Inferior parietal cortex (tissue), 1 donor: ENCODE measurements at regions not wholly inside any gene's neighbourhood (a gene's known extent, or its start where the extent isn't known, plus 50 kb on each side); places are given as distances from the start of the nearest gene placed in this dataset.
A peak's percentile ranks its signal among the peaks of the same experiment; 100 is the strongest.

Source experiments
- DNase-seq: peaks from one replicate; pipeline ENCODE4 v3.0.0-alpha.2; 2016; ENCODE audit errors: extremely low spot score

DNA sequence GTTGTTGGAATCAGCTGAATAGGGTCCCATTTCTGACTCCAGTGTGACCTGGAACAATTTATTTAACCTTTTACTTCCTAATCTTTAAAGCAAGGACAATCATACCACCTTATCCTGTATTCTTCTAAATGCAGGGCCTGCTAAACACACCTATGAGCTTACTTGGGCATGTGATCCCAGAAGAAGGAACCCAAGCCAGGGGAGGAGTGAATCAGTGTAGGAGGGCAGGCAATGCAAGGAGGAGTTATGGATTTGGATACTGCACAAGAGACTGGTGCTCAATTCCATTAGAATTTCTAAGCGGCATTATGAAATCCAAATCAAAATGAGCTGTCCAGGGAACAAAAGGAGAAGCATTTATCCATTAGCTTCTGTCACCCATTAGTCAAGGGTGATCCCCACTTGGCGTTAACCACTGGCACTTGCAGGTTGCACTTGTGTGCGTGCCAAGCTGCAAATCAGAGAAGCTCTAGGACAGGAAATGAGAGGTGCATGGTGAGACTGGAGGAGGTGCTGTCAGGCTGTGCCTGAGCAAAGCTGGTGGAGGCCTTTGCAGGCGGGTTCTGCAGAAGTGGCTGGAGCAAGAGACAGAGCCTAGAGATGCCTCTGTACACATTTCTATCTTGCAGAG is 297.2 kb upstream of the PLXNA2 start:
- no peak for DNase-seq

DNA sequence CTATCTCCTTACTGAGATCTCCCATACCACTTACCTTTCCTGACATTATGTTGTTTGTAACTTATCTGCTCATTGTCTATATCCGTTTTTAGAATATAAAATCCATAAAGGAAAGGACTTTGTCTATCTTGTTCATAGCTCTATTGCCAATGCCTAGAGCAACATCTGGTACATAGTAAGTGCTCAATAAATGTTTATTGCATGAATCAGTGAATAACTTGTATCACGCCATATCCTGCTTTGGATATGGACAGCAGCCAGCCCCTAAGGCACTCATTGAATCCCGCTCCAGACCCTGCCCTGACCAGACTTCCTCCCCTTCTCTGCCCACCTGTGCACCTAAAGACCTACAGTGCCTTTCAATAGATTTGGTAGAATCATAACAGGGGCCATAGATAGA is 298.1 kb upstream of the PLXNA2 start:
- no peak for DNase-seq

- no peak for DNase-seq
Measured at GRCh38 chr1:208544053-208544452, 299.9 kb upstream of the PLXNA2 start.

DNA sequence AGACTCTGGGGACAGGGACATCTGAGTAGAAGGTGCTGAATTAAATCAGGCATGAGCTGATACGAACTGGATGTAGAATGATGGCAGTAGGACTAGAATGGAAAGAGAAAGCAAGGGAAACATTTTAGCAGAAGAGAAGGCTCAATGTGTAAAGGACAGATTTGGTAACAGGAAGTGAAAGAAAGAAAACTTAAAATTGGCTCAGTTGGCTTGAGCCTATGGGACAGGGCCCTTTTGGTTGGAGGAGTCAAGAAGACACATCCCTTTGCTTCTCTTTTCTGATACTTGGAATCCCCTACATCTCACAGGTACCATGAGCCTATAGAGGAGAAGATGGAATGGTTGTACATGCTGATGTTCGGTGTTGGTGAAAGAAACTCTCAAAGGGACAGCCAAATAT is 300.6 kb upstream of the PLXNA2 start:
- DNase-seq = no peak

DNA sequence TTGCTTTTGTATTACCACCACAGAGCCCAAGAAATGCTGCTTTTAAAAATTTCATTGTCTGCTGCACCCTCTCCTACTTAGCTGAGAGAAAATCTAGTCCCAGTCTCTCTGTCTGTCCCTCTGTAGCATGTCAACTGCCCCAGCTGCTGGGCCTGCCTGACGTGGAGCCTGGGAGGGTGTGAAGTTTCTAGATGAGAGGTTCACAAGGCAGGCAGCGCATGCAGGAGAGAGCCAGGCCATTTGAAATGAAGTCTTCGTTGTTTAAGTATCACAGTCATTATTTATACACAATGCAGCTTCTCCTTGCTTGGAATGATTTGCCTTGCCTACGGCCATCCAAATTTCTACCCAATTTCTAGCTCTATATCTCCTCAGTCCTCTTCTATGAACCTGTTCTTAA is 306.8 kb upstream of the PLXNA2 start:
- no peak for DNase-seq

DNA sequence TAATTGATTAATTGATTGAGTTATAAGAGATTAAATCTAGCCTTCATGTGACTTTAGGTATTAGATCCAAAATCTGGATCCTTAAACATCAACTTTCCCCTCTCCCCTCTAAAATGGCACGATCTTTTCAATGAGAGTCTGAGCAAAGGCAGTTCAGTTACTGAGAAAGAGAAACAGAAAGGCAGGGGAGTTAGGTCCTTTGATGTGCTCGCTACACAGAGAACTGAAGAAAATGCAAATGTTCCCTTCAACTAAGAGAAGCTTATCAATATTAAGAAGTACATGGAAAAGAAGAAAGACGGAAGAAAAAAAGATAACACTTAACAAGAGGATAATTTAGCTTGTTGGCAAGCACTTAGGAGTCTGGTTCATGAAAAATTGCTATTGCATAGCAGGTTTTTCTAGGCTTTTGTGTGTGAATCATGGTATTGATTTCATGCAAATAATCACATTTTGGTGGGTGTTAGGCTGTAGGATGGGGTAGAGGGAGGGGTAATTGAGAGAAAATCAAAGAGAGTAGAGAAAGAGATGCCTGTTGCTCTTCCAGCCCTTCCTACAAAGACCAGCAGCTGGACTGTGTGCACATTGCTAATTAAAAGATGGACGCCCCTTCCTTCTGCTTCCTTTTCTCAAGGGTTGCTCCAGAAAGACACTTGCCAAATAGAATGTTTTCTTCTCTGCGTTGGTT is 307.6 kb upstream of the PLXNA2 start:
- DNase-seq = no peak

- DNase-seq = no peak
Measured at GRCh38 chr1:208552928-208553327, 308.7 kb upstream of the PLXNA2 start.

- DNase-seq = no peak
Measured at GRCh38 chr1:208556461-208556860, 312.3 kb upstream of the PLXNA2 start.

DNA sequence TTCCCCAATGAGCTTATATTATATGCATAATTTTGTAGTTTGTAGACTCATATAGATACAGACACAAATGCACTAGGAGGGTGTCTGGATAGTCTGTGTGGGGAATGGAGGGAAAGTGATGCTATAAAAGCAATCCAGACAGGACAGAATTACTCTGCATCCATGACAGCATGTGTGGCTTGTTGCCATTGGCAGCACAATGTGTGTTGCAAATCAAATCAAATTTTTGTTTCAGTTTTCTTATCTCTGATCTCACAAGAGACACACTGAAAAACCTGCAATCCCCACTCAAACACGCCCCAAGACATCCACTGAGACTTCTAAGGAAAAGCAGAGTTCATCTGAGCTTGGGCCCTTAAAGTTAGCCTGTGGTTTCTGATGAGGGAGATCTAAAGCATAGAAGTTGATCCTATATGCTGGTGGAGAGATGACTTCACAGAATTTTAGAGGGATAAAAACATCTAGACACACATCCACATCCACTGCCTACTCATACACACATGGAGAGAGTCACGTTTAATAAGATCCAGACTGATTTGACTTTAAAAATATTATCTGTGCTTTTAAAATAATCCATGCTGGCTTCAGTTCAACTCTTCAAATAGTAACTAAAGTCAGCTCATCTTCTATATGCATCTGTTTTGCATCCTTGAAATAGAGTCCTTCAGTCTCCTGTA is 313.0 kb upstream of the PLXNA2 start:
- DNase-seq = peak; percentile 8

GRCh38 chr1:208557723-208558094 is 313.5 kb upstream of the PLXNA2 start:
- DNase-seq = no peak

GRCh38 chr1:208559597-208560329 is 315.6 kb upstream of the PLXNA2 start:
- no peak for DNase-seq

DNA sequence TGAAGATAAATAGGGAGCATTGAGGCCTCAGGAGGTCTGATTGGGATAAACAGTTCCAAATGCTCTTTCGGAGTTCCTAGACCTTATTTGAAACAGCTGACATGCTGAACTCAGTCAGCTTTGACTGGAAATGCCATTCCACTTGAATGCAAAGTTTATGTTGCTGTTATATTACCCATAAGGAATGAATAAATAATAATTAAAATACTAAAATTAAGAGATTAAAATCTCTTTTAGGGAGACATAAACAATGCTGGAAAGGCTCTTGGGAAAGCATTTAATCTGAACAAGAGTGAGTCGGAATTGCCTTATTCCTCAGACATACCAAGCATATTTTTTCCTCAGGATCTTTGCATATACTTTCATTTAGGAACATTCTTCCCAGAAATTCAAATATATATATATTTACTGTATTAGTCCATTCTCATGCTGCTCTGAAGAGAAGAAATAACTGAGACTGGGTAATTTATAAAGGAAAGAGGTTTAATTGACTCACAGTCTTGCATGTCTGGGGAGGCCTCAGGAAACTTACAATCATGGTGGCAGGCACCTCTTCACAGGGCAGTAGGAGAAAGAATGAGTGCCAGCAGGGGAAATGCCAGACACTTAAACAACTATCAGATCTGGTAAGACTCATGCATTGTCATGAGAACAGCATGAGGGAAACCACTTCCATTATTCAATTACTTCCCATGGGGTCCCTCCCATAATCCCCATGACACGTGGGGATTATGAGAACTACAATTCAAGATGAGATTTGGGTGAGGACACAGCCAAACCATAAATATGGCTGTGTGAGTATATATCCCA is 318.2 kb upstream of the PLXNA2 start:
- no peak for DNase-seq

DNA sequence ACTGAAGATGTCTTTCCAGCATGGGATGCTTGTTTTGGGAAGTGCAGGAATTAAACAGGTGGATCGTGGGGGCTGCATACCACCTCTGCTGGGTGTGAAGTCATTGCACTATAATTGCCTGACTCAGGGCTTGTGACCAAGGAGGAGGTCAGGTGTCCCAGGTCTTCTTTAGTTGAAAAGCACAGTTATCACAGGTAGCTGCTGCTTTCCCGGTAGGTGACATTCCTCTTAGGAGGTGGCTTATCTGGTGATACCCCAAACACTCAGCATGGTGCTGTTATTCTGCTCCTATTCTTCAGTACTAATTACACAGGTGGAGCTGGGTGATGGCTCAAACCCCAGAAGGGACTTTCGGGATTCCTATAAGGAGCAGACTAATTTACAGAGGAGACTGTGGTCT is 320.3 kb upstream of the PLXNA2 start:
- no peak for DNase-seq

- no peak for DNase-seq
Measured at GRCh38 chr1:208565756-208566440, 321.7 kb upstream of the PLXNA2 start.

DNA sequence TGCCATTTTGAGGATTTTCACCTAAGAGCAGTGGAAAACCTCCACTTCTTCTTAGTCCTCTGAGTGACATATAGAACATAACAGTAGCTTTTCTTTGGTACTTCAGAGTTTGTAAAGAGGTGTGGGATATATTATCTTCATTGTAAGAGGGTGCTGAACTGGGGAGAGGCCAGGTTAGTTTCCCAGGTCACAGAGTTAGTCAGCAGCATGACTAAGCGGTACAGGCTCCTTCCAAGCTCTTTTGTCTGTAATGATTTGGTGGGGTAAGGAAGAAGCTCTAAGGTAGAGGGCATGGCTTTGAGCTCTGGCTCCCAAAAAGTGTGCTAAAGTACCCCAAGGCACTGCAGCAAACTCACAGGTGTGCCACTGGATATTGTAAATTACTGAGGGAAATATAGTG is 325.0 kb upstream of the PLXNA2 start:
- no peak for DNase-seq

DNA sequence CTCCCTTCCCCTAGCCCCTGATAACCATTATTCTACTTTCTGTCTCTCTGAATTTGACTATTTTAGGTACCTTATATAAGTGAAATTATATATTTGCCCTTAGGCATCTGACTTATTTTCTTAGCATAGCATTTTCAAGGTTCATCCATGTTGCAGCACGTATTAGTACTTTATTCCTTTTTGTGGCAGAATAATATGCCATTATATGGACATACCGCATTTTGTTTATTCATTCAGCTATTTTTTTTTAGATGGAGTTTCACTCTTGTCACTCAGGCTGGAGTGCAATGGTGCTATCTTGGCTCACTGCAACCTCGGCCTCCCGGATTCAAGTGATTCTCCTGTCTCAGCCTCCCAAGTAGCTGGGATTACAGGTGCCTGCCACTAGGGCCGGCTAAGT is 326.2 kb upstream of the PLXNA2 start:
- no peak for DNase-seq

GRCh38 chr1:208576425-208576824 is 332.2 kb upstream of the PLXNA2 start:
- peak; percentile 38 for DNase-seq

DNA sequence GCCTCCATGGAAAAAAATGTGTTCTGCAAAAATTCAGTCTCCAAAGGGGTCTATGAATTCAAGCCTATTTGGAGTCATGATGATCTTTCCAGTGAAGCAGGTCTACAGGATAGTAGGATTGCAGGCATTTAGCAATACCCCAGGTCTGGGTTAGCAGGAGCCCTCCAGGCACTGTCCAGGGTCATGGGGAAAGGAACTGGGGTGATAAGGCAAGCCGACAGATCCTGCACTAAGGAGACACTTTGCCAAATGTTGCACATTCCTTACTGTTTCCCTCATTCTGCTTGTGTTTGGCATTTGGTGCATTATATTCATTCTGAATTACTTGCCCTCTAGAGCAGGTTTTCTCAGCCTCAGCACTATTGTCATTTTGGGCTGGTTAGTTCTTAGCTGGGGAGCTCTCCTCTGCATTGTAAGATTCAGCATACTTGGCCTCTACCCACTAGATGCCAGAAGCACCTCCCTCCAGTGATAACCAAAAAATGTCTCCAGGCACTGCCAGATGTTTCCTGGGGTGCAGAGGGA is 333.3 kb upstream of the PLXNA2 start:
- DNase-seq = no peak

- DNase-seq = no peak
Measured at GRCh38 chr1:208581209-208581608, 337.0 kb upstream of the PLXNA2 start.

DNA sequence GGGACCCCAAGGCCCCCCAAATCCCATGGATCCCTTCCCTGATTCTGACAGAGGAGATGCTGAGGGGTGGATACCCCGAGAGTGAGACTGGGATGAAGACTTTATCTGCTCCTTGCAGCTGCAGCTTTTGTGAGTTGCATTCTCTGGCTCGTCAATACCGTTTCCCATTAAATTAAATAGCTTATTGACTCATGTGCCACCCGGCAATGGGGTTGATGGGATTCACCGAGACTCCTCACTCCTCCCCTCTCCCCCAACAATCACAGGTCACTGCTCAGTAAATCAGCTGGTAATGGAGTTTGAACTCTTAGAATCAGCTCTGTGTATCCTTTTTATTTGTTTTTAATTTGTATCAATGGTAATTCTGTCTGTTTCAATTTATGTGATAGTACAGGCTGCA is 337.5 kb upstream of the PLXNA2 start:
- DNase-seq = no peak
